ENCODE measurements at regions not wholly inside any gene's neighbourhood (a gene's known extent, or its start where the extent isn't known, plus 50 kb on each side); places are given as distances from the start of the nearest gene placed in this dataset.

GRCh38 chr5:111016801-111017200 is 54.7 kb upstream of the TSLP start:
- Mint-ChIP-seq H3K4me1 (ENCODE audit: low read depth in 2 of 2) (no peaks in the 10 kb centered on the region), H3K9me3 (peaks cover 3% of the 10 kb centered on the region), H3K36me3 (no peaks in the 10 kb centered on the region), H3K27ac (no peak overlapping the region), H3K27me3 (peaks cover 0 to 8% of the 10 kb centered on the region in 2 donors), H3K4me3 (no peak overlapping the region)
- ATAC-seq (no peak), DNase-seq (ENCODE audit: low spot score) (no peak)

GRCh38 chr5:111017731-111018130 is 53.8 kb upstream of the TSLP start:
- Mint-ChIP-seq H3K27ac (no peak overlapping the region), H3K36me3 (no peaks in the 10 kb centered on the region), H3K27me3 (peaks cover 0 to 8% of the 10 kb centered on the region in 2 donors), H3K4me3 (no peak overlapping the region), H3K9me3 (peaks cover 3% of the 10 kb centered on the region), H3K4me1 (ENCODE audit: low read depth in 2 of 2) (no peaks in the 10 kb centered on the region)
- no peak for ATAC-seq
- no peak for DNase-seq (ENCODE audit: low spot score)

Measured in natural killer cell treated with Interleukin-12 subunit alpha and Interleukin-12 subunit beta and Interleukin-15 and Interleukin-18, amount 100 ng/mL, for 72 hours (primary cell).